ENCODE measurements at regions not wholly inside any gene's neighbourhood (a gene's known extent, or its start where the extent isn't known, plus 50 kb on each side); places are given as distances from the start of the nearest gene placed in this dataset.

DNA sequence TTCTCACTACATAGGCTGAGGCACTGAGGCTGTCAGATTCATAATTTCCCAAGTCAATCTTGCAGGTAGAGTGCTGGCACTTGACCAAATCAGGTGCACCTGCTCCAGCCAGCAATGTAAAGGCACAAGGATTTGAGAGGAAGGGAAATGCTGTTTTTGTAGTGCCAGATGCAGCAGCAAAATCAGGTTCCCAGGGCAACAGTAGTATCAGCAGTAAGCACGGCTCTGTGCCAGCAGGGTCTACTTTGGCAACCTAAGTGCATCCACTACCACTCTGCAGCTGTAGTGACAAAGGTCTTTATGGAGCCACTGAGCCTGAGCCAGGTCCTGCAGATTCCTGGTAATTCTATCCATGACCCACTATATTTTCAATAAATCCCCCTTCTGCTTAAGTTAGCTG is 329.5 kb downstream of the TPBG start:
- Mint-ChIP-seq H3K27ac (ENCODE audit: low read depth, unreplicated experiment) (no peak overlapping the region), H3K4me1 (ENCODE audit: insufficient read depth, unreplicated experiment) (no peaks in the 10 kb centered on the region), H3K4me3 (ENCODE audit: unreplicated experiment) (no peak overlapping the region), H3K9me3 (ENCODE audit: unreplicated experiment) (no peaks in the 10 kb centered on the region), H3K27me3 (ENCODE audit: insufficient read depth, unreplicated experiment) (no peaks in the 10 kb centered on the region), H3K36me3 (ENCODE audit: insufficient read depth, unreplicated experiment) (no peaks in the 10 kb centered on the region)
- TF ChIP-seq, protein P1, sequence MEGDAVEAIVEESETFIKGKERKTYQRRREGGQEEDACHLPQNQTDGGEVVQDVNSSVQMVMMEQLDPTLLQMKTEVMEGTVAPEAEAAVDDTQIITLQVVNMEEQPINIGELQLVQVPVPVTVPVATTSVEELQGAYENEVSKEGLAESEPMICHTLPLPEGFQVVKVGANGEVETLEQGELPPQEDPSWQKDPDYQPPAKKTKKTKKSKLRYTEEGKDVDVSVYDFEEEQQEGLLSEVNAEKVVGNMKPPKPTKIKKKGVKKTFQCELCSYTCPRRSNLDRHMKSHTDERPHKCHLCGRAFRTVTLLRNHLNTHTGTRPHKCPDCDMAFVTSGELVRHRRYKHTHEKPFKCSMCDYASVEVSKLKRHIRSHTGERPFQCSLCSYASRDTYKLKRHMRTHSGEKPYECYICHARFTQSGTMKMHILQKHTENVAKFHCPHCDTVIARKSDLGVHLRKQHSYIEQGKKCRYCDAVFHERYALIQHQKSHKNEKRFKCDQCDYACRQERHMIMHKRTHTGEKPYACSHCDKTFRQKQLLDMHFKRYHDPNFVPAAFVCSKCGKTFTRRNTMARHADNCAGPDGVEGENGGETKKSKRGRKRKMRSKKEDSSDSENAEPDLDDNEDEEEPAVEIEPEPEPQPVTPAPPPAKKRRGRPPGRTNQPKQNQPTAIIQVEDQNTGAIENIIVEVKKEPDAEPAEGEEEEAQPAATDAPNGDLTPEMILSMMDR (IDR thresholded peaks at IDR 0.05; ENCODE audit: unreplicated experiment) = no peak
- POLR2A ChIA-PET = no interaction called here
- BruUV-seq (replicated peaks) = no TSS peak
- DNase-seq (ENCODE audit: unreplicated experiment) = no peak
- intact Hi-C loops (cut with micrococcal nuclease) = no loop called here
- CTCF ChIA-PET = no interaction called here

DNA sequence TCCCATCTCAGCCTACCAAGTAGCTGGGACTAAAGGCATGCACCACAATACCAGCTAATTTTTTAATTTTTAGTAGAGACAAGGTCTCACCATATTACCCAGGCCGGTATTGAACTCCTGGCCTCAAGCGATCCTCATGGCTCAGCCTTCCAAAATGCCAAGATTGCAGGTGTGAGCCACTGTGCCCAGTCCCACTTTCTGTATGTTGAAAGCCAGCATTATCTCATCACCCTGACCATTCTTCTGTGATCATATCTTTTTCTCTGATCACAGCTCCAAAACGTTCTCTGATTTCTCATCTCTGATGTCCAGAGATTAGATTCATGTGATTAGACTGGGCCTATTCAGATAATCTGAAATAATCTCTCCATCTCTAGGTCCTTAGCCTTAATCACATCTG is 337.7 kb downstream of the TPBG start:
- no peaks in the 10 kb centered on the region for H3K4me1 Mint-ChIP-seq (ENCODE audit: insufficient read depth, unreplicated experiment)
- peaks cover 4% of the 10 kb centered on the region for H3K9me3 Mint-ChIP-seq (ENCODE audit: unreplicated experiment)
- intact Hi-C loops (cut with micrococcal nuclease) = no loop called here
- no peaks in the 10 kb centered on the region for H3K27me3 Mint-ChIP-seq (ENCODE audit: insufficient read depth, unreplicated experiment)
- H3K36me3 Mint-ChIP-seq (ENCODE audit: insufficient read depth, unreplicated experiment) = no peaks in the 10 kb centered on the region
- H3K27ac Mint-ChIP-seq (ENCODE audit: low read depth, unreplicated experiment) = no peak overlapping the region
- CTCF ChIA-PET = interaction anchor here (0.6 kb wide), 1 partner anchor 1181 kb away, joined by 3 read pairs; no protein-coding TSS in a partner anchor
- TF ChIP-seq, protein P1 (IDR thresholded peaks at IDR 0.05; ENCODE audit: unreplicated experiment) = no peak
- POLR2A ChIA-PET = no interaction called here
- no peak for DNase-seq (ENCODE audit: unreplicated experiment)
- no TSS peak for BruUV-seq (replicated peaks)
- H3K4me3 Mint-ChIP-seq (ENCODE audit: unreplicated experiment) = no peak overlapping the region

DNA sequence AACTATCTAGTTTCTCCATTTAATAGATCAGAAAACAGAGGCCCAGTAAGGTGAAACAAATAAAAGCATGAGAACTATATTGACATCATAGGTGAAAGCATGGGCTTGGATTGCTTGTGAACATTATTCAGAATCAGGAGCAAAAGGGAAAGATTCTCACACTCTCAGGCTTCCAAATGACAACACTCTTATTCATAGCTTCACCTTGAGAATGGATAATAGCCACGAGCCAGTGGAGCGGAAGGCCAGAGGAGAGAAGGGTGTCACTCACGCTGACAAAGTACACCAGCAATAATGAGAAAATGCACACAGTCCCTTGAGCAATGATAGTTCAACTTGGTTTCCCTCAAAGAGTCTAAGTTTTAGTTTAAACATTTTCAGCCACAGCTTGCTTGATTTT is 339.0 kb downstream of the TPBG start:
- H3K9me3 Mint-ChIP-seq (ENCODE audit: unreplicated experiment) = peaks cover 5% of the 10 kb centered on the region
- TF ChIP-seq, protein P1 (IDR thresholded peaks at IDR 0.05; ENCODE audit: unreplicated experiment) = no peak
- DNase-seq (ENCODE audit: unreplicated experiment) = no peak

DNA sequence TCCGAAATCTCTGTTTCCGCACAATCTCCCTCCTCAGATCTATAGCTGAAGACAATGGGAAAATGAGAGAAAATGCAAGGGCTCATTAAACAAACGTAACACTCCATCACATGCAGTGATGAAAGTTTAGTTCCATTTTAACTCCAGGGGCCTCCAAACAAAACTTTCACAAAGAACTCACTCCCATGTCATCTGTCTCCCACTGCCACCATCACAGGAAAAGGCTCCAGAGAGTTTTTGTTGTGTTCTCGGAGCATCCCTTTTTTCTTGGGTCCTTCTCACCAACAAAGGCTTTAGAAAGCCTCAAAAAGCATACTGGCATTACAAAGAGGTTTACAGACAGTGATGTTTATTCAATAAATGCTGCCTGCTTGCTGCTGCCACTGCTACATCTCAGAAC is 339.6 kb downstream of the TPBG start:
- no peak overlapping the region for H3K27ac Mint-ChIP-seq (ENCODE audit: low read depth, unreplicated experiment)
- DNase-seq (ENCODE audit: unreplicated experiment) = no peak
- TF ChIP-seq, protein P1 (IDR thresholded peaks at IDR 0.05; ENCODE audit: unreplicated experiment) = no peak
- H3K4me1 Mint-ChIP-seq (ENCODE audit: insufficient read depth, unreplicated experiment) = no peaks in the 10 kb centered on the region
- no peaks in the 10 kb centered on the region for H3K36me3 Mint-ChIP-seq (ENCODE audit: insufficient read depth, unreplicated experiment)
- ChIA-PET POLR2A (no interaction called here), CTCF (interaction anchor here (0.7 kb wide), 1 partner anchor 179 kb away, joined by 3 read pairs; no protein-coding TSS in a partner anchor)
- H3K9me3 Mint-ChIP-seq (ENCODE audit: unreplicated experiment) = peaks cover 5% of the 10 kb centered on the region
- no peaks in the 10 kb centered on the region for H3K27me3 Mint-ChIP-seq (ENCODE audit: insufficient read depth, unreplicated experiment)
- H3K4me3 Mint-ChIP-seq (ENCODE audit: unreplicated experiment) = no peak overlapping the region
- no TSS peak for BruUV-seq (replicated peaks)
- intact Hi-C loops (cut with micrococcal nuclease) = no loop called here

More for the DNA sequence above, 339.0 kb downstream of the TPBG start:
- H3K27me3 Mint-ChIP-seq (ENCODE audit: insufficient read depth, unreplicated experiment) = no peaks in the 10 kb centered on the region
- no TSS peak for BruUV-seq (replicated peaks)
- no peak overlapping the region for H3K27ac Mint-ChIP-seq (ENCODE audit: low read depth, unreplicated experiment)
- ChIA-PET POLR2A (interaction anchor here (1.0 kb wide), 1 partner anchor 10 kb away, joined by 3 read pairs; no protein-coding TSS in a partner anchor), CTCF (no interaction called here)
- H3K4me1 Mint-ChIP-seq (ENCODE audit: insufficient read depth, unreplicated experiment) = no peaks in the 10 kb centered on the region
- H3K4me3 Mint-ChIP-seq (ENCODE audit: unreplicated experiment) = no peak overlapping the region
- no peaks in the 10 kb centered on the region for H3K36me3 Mint-ChIP-seq (ENCODE audit: insufficient read depth, unreplicated experiment)
- intact Hi-C loops (cut with micrococcal nuclease) = no loop called here
